Uterus (tissue), 2 donors: ENCODE measurements at regions not wholly inside any gene's neighbourhood (a gene's known extent, or its start where the extent isn't known, plus 50 kb on each side); places are given as distances from the start of the nearest gene placed in this dataset.

Experiments
- CTCF ChIP-seq, 4 experiments: fragments of 200-600 bp in 2 of 4; fragments of 450-650 bp in 2 of 4; sonication (generic) in 2 of 4; IDR thresholded peaks; one replicate each; pipeline ENCODE4 v1.5.1; 2016 to 2019; ENCODE audit warnings: antibody characterized with exemption in 4 of 4, mild to moderate bottlenecking in 2 of 4, moderate library complexity in 1 of 4
- POLR2A ChIP-seq, 2 donors: fragments of 450-650 bp; IDR thresholded peaks; one replicate each; pipeline ENCODE4 v1.6.1; 2016; ENCODE audit warnings: antibody characterized with exemption in 2 of 2, mild to moderate bottlenecking in 1 of 2, moderate library complexity in 1 of 2

GRCh38 chr3:146969356-146969755, 364.2 kb upstream of the PLSCR5 start:
- TF ChIP-seq POLR2A (IDR thresholded peaks at IDR 0.05) (no peak), CTCF (IDR thresholded peaks at IDR 0.05) (no peak)
